Esophagus muscularis mucosa (tissue), 4 donors: ENCODE measurements at regions not wholly inside any gene's neighbourhood (a gene's known extent, or its start where the extent isn't known, plus 50 kb on each side); places are given as distances from the start of the nearest gene placed in this dataset.

Source experiments
- EP300 ChIP-seq: sonication (generic); formaldehyde crosslinking; IDR thresholded peaks from one replicate; pipeline ENCODE4 v1.6.1; 2017; ENCODE audit warnings: antibody characterized with exemption
- POLR2A ChIP-seq: fragments of 450-650 bp; IDR thresholded peaks from one replicate; pipeline ENCODE4 v1.6.1; 2017; ENCODE audit warnings: antibody characterized with exemption, moderate library complexity, mild to moderate bottlenecking, low read depth
- TF ChIP-seq, protein P1 (sequence below), 3 experiments: fragments of 200-600 bp in 2 of 3; fragments of 450-650 bp in 1 of 3; sonication (generic) in 2 of 3; IDR thresholded peaks; one replicate each; pipeline ENCODE4 v1.5.1; 2017 to 2019; ENCODE audit warnings: antibody characterized with exemption in 3 of 3, mild to moderate bottlenecking in 2 of 3, moderate library complexity in 1 of 3

DNA sequence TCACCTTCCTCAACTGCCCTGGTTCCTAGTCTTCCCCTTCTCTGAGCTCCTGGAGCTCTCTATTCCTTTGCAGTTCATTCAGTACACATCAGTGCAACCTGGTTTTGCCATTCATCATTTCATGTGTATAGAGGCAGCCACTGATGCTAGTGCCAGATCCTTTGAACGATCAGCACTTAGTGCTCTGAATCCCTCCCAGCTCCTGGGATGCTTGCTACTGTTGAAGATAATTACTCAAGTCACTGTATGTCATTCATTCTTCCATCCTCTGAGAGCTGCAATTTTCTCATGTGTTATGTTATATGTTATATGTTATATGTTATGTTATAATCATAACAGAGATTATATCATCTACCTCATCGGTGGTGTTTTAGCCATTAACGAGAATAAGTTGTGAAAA is 98.5 kb upstream of the UXS1 start:
- TF ChIP-seq POLR2A (no peak), EP300 (no peak)
- TF ChIP-seq, protein P1, sequence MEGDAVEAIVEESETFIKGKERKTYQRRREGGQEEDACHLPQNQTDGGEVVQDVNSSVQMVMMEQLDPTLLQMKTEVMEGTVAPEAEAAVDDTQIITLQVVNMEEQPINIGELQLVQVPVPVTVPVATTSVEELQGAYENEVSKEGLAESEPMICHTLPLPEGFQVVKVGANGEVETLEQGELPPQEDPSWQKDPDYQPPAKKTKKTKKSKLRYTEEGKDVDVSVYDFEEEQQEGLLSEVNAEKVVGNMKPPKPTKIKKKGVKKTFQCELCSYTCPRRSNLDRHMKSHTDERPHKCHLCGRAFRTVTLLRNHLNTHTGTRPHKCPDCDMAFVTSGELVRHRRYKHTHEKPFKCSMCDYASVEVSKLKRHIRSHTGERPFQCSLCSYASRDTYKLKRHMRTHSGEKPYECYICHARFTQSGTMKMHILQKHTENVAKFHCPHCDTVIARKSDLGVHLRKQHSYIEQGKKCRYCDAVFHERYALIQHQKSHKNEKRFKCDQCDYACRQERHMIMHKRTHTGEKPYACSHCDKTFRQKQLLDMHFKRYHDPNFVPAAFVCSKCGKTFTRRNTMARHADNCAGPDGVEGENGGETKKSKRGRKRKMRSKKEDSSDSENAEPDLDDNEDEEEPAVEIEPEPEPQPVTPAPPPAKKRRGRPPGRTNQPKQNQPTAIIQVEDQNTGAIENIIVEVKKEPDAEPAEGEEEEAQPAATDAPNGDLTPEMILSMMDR (IDR thresholded peaks at IDR 0.05), result no peak
